ENCODE measurements at regions not wholly inside any gene's neighbourhood (a gene's known extent, or its start where the extent isn't known, plus 50 kb on each side); places are given as distances from the start of the nearest gene placed in this dataset.

DNA sequence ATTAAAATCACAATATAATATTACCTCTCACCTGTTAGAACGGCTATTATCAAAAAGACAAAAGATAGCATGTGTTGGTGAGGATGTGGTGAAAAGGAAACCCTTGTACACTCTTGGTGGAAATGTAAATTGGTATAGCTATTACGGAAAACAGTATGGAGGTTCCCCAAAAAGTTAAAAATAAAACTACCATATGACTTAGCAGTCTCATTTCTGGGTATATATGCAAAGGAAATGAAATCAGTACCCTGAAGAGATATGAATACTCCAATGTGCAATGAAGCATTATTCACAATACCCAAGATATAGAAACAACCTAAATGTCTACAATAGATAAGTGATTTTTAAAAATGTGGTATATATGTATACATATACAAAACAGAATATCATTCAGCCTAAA lies 199.9 kb downstream of the SNX18 start (continued):
- TF ChIP-seq CREB1 (CRISPR knock-in tag; IDR thresholded peaks at IDR 0.05; ENCODE audit: low read depth) (no peak), EZH2phosphoT487 (IDR thresholded peaks at IDR 0.05; ENCODE audit: unreplicated experiment) (no peak), ZNF331 (CRISPR knock-in tag; IDR thresholded peaks at IDR 0.05; ENCODE audit: low read depth) (no peak), EZH2 (IDR thresholded peaks at IDR 0.05; ENCODE audit: low read depth, unreplicated experiment) (no peak), POLR2AphosphoS5 (IDR thresholded peaks at IDR 0.05; ENCODE audit: low read depth) (no peak)
- TF ChIP-seq, protein P1, sequence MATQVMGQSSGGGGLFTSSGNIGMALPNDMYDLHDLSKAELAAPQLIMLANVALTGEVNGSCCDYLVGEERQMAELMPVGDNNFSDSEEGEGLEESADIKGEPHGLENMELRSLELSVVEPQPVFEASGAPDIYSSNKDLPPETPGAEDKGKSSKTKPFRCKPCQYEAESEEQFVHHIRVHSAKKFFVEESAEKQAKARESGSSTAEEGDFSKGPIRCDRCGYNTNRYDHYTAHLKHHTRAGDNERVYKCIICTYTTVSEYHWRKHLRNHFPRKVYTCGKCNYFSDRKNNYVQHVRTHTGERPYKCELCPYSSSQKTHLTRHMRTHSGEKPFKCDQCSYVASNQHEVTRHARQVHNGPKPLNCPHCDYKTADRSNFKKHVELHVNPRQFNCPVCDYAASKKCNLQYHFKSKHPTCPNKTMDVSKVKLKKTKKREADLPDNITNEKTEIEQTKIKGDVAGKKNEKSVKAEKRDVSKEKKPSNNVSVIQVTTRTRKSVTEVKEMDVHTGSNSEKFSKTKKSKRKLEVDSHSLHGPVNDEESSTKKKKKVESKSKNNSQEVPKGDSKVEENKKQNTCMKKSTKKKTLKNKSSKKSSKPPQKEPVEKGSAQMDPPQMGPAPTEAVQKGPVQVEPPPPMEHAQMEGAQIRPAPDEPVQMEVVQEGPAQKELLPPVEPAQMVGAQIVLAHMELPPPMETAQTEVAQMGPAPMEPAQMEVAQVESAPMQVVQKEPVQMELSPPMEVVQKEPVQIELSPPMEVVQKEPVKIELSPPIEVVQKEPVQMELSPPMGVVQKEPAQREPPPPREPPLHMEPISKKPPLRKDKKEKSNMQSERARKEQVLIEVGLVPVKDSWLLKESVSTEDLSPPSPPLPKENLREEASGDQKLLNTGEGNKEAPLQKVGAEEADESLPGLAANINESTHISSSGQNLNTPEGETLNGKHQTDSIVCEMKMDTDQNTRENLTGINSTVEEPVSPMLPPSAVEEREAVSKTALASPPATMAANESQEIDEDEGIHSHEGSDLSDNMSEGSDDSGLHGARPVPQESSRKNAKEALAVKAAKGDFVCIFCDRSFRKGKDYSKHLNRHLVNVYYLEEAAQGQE (IDR thresholded peaks at IDR 0.05; ENCODE audit: unreplicated experiment): no peak
- TF ChIP-seq, protein P2, sequence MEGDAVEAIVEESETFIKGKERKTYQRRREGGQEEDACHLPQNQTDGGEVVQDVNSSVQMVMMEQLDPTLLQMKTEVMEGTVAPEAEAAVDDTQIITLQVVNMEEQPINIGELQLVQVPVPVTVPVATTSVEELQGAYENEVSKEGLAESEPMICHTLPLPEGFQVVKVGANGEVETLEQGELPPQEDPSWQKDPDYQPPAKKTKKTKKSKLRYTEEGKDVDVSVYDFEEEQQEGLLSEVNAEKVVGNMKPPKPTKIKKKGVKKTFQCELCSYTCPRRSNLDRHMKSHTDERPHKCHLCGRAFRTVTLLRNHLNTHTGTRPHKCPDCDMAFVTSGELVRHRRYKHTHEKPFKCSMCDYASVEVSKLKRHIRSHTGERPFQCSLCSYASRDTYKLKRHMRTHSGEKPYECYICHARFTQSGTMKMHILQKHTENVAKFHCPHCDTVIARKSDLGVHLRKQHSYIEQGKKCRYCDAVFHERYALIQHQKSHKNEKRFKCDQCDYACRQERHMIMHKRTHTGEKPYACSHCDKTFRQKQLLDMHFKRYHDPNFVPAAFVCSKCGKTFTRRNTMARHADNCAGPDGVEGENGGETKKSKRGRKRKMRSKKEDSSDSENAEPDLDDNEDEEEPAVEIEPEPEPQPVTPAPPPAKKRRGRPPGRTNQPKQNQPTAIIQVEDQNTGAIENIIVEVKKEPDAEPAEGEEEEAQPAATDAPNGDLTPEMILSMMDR (conservative IDR thresholded peaks at IDR 0.05; ENCODE audit: low read depth in 2 of 2): no peak
- TF ChIP-seq, protein P3, sequence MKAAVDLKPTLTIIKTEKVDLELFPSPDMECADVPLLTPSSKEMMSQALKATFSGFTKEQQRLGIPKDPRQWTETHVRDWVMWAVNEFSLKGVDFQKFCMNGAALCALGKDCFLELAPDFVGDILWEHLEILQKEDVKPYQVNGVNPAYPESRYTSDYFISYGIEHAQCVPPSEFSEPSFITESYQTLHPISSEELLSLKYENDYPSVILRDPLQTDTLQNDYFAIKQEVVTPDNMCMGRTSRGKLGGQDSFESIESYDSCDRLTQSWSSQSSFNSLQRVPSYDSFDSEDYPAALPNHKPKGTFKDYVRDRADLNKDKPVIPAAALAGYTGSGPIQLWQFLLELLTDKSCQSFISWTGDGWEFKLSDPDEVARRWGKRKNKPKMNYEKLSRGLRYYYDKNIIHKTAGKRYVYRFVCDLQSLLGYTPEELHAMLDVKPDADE (IDR thresholded peaks at IDR 0.05): no peak

DNA sequence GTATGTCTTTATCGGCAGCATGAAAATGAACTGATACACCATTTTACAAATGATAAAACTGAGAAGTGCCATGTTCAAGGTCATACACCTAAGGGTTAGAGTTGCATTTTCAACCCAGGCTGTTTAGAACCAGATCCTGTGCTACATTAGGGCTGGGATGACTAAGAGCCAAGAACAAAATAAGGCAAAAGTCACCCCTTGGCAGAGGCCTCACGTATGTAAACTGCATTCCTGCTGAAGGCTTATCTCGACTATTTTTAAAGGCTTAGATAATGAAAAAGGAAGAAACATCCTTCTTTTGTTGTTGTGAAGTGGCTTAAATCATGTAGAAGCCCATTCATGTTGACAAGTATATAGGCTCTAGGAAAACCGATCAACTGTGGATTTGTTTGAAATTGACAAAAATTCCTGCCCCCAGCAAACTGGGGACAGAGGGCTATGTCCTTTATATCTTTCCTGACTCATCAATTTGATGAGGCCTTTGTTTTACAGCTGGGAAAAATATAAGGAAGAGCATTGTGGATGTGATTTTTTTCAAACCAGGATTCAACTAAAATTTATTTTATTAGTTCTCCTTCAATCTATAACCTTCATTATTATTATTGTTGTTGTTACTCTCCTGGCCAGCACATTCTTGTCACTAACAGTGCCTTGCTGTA lies 196.5 kb downstream of the SNX18 start:
- H3K4me1 Mint-ChIP-seq: peaks cover under 1% of the 10 kb centered on the region; the same call in 1 of the 3 replicates
- H3K27me3 Mint-ChIP-seq (ENCODE audit: insufficient read depth, low read depth, poor library complexity): no peaks in the 10 kb centered on the region
- H3K4me3 ChIP-seq: no peak overlapping the region
- H3K27ac Mint-ChIP-seq: no peak overlapping the region
- no peak for ATAC-seq
- H3F3A ChIP-seq (replicated peaks; ENCODE audit: low read depth): no peaks in the 10 kb centered on the region
- no peak overlapping the region for H2AFZ ChIP-seq
- H3K4me3 Mint-ChIP-seq: no peak overlapping the region
- H4K20me1 ChIP-seq (replicated peaks; ENCODE audit: insufficient read depth): no peaks in the 10 kb centered on the region
- no peaks in the 10 kb centered on the region for H3K79me2 ChIP-seq (replicated peaks; ENCODE audit: insufficient read depth)
- H3K36me3 Mint-ChIP-seq (ENCODE audit: low read depth): no peaks in the 10 kb centered on the region
- no peaks in the 10 kb centered on the region for H3K27me3 ChIP-seq (ENCODE audit: insufficient read depth)
- 0 out of 2 replicates have a peak, but pooled peaks cover 5% of the 10 kb centered on the region for H3K9me2 ChIP-seq (ENCODE audit: insufficient read depth)
- H3K4me1 ChIP-seq (ENCODE audit: insufficient read depth): peaks cover 3% of the 10 kb centered on the region; the same call in 1 of the 2 replicates
- H3K36me3 ChIP-seq (ENCODE audit: insufficient read depth): no peaks in the 10 kb centered on the region
- no peak for DNase-seq (ENCODE audit: low spot score)
- H3K9me3 Mint-ChIP-seq: peaks cover 9% of the 10 kb centered on the region; the same call in 2 of the 3 replicates
- H3K27ac ChIP-seq (ENCODE audit: low read depth): no peak overlapping the region
- H3K4me2 ChIP-seq: no peak overlapping the region
- TF ChIP-seq, protein P4, sequence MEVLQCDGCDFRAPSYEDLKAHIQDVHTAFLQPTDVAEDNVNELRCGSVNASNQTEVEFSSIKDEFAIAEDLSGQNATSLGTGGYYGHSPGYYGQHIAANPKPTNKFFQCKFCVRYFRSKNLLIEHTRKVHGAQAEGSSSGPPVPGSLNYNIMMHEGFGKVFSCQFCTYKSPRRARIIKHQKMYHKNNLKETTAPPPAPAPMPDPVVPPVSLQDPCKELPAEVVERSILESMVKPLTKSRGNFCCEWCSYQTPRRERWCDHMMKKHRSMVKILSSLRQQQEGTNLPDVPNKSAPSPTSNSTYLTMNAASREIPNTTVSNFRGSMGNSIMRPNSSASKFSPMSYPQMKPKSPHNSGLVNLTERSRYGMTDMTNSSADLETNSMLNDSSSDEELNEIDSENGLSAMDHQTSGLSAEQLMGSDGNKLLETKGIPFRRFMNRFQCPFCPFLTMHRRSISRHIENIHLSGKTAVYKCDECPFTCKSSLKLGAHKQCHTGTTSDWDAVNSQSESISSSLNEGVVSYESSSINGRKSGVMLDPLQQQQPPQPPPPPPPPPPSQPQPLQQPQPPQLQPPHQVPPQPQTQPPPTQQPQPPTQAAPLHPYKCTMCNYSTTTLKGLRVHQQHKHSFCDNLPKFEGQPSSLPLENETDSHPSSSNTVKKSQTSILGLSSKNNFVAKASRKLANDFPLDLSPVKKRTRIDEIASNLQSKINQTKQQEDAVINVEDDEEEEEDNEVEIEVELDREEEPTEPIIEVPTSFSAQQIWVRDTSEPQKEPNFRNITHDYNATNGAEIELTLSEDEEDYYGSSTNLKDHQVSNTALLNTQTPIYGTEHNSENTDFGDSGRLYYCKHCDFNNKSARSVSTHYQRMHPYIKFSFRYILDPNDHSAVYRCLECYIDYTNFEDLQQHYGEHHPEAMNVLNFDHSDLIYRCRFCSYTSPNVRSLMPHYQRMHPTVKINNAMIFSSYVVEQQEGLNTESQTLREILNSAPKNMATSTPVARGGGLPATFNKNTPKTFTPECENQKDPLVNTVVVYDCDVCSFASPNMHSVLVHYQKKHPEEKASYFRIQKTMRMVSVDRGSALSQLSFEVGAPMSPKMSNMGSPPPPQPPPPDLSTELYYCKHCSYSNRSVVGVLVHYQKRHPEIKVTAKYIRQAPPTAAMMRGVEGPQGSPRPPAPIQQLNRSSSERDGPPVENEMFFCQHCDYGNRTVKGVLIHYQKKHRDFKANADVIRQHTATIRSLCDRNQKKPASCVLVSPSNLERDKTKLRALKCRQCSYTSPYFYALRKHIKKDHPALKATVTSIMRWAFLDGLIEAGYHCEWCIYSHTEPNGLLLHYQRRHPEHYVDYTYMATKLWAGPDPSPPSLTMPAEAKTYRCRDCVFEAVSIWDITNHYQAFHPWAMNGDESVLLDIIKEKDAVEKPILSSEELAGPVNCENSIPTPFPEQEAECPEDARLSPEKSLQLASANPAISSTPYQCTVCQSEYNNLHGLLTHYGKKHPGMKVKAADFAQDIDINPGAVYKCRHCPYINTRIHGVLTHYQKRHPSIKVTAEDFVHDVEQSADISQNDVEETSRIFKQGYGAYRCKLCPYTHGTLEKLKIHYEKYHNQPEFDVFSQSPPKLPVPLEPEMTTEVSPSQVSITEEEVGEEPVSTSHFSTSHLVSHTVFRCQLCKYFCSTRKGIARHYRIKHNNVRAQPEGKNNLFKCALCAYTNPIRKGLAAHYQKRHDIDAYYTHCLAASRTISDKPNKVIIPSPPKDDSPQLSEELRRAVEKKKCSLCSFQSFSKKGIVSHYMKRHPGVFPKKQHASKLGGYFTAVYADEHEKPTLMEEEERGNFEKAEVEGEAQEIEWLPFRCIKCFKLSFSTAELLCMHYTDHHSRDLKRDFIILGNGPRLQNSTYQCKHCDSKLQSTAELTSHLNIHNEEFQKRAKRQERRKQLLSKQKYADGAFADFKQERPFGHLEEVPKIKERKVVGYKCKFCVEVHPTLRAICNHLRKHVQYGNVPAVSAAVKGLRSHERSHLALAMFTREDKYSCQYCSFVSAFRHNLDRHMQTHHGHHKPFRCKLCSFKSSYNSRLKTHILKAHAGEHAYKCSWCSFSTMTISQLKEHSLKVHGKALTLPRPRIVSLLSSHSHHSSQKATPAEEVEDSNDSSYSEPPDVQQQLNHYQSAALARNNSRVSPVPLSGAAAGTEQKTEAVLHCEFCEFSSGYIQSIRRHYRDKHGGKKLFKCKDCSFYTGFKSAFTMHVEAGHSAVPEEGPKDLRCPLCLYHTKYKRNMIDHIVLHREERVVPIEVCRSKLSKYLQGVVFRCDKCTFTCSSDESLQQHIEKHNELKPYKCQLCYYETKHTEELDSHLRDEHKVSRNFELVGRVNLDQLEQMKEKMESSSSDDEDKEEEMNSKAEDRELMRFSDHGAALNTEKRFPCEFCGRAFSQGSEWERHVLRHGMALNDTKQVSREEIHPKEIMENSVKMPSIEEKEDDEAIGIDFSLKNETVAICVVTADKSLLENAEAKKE (CRISPR knock-in tag; IDR thresholded peaks at IDR 0.05): no peak

All from GM23338 (cell line).